GM12878 (cell line): ENCODE measurements at regions not wholly inside any gene's neighbourhood (a gene's known extent, or its start where the extent isn't known, plus 50 kb on each side); places are given as distances from the start of the nearest gene placed in this dataset.

Experiments used
- BHLHE40 ChIP-seq, 2 experiments: fragments of 450-650 bp in 1 of 2; IDR thresholded peaks; 2 replicates each; pipeline ENCODE4 v1.6.1; 2011 to 2017; ENCODE audit warnings: low read depth in 2 of 2, borderline replicate concordance in 1 of 2, improper control_type of control experiment in 1 of 2, low read length in 1 of 2, mild to moderate bottlenecking in 1 of 2
- CHD2 ChIP-seq: IDR thresholded peaks from 2 replicates; pipeline ENCODE4 v1.6.1; 2011; ENCODE audit warnings: low read depth, low read length, improper control_type of control experiment, borderline replicate concordance
- HCFC1 ChIP-seq: fragments of 150-350 bp; IDR thresholded peaks from 2 replicates; pipeline ENCODE4 v1.6.1; 2014; ENCODE audit warnings: low read length
- MYB ChIP-seq: fragments of 150-350 bp; IDR thresholded peaks from 2 replicates; pipeline ENCODE4 v1.6.1; 2014; ENCODE audit warnings: mild to moderate bottlenecking, low read depth, low read length, borderline replicate concordance
- NFXL1 ChIP-seq: fragments of 450-650 bp; IDR thresholded peaks from 2 replicates; pipeline ENCODE4 v1.6.1; 2017; ENCODE audit warnings: antibody characterized with exemption, mild to moderate bottlenecking, borderline replicate concordance
- POLR2AphosphoS2 ChIP-seq: IDR thresholded peaks from 2 replicates; pipeline ENCODE4 v1.6.1; 2011; ENCODE audit warnings: low read depth, mild to moderate bottlenecking, low read length, improper control_type of control experiment, moderate library complexity
- RELB ChIP-seq: fragments of 450-650 bp; IDR thresholded peaks from 2 replicates; pipeline ENCODE4 v1.6.1; 2017; ENCODE audit warnings: low read depth, mild to moderate bottlenecking, moderate library complexity
- SKIL ChIP-seq: fragments of 450-650 bp; IDR thresholded peaks from 2 replicates; pipeline ENCODE4 v1.6.1; 2017; ENCODE audit warnings: mild to moderate bottlenecking, low read depth, inconsistent platforms; ENCODE audit not compliant: poor library complexity, severe bottlenecking
- TF ChIP-seq, protein P1 (sequence below), 3 experiments: IDR thresholded peaks in 2 of 3; conservative IDR thresholded peaks in 1 of 3; 2 replicates each; pipeline ENCODE4 v1.5.1; 2011; ENCODE audit warnings: low read depth in 3 of 3, low read length in 3 of 3, mild to moderate bottlenecking in 3 of 3, control low read depth in 2 of 3, moderate library complexity in 2 of 3, inconsistent platforms in 1 of 3, mixed read lengths in 1 of 3; ENCODE audit not compliant: control insufficient read depth in 2 of 3, insufficient read depth in 1 of 3; ENCODE audit errors: extremely low read depth in 1 of 3

GRCh38 chr10:128310971-128311658 is 184.9 kb upstream of the MKI67 start (continued):
- TF ChIP-seq SKIL (no peak), RELB (no peak), POLR2AphosphoS2 (no peak), HCFC1 (no peak), BHLHE40 (IDR thresholded peaks at IDR 0.05; ENCODE audit: borderline replicate concordance in 1 of 2, low read depth in 2 of 2, low read length in 1 of 2) (no peak), CHD2 (no peak), MYB (no peak), NFXL1 (no peak)
- TF ChIP-seq, protein P1, sequence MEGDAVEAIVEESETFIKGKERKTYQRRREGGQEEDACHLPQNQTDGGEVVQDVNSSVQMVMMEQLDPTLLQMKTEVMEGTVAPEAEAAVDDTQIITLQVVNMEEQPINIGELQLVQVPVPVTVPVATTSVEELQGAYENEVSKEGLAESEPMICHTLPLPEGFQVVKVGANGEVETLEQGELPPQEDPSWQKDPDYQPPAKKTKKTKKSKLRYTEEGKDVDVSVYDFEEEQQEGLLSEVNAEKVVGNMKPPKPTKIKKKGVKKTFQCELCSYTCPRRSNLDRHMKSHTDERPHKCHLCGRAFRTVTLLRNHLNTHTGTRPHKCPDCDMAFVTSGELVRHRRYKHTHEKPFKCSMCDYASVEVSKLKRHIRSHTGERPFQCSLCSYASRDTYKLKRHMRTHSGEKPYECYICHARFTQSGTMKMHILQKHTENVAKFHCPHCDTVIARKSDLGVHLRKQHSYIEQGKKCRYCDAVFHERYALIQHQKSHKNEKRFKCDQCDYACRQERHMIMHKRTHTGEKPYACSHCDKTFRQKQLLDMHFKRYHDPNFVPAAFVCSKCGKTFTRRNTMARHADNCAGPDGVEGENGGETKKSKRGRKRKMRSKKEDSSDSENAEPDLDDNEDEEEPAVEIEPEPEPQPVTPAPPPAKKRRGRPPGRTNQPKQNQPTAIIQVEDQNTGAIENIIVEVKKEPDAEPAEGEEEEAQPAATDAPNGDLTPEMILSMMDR (IDR thresholded peaks at IDR 0.05 in 2 of 3, conservative IDR thresholded peaks at IDR 0.05 in 1 of 3; ENCODE audit: control insufficient read depth in 2 of 3, extremely low read depth in 1 of 3, insufficient read depth in 1 of 3, low read depth in 3 of 3, low read length in 3 of 3), result no peak
